Astrocyte (in vitro differentiated cells and primary cell): ENCODE measurements at regions not wholly inside any gene's neighbourhood (a gene's known extent, or its start where the extent isn't known, plus 50 kb on each side); places are given as distances from the start of the nearest gene placed in this dataset.
"Not testable (repeated sequence)": the region's sequence is repeated elsewhere in the genome, so short reads cannot be mapped to it uniquely, and the experiment has no call there.

Experiments used
- DNase-seq: peaks from one replicate; pipeline ENCODE4 v3.0.0-alpha.2; 2010; ENCODE audit warnings: low read depth
- FAIRE-seq: peaks from 2 replicates; lab custom pipeline; 2011; peaks lifted over from hg19 to GRCh38; lab: Jason Lieb, UNC
- H2AFZ ChIP-seq: 2 replicates; pipeline ENCODE4 v1.6.0; 2012; ENCODE audit warnings: low read depth, low read length, inconsistent platforms
- H3K27ac ChIP-seq: 2 replicates; pipeline ENCODE4 v1.5.1; 2011; ENCODE audit warnings: low read depth, low read length, inconsistent platforms
- H3K27me3 ChIP-seq: 2 replicates; pipeline ENCODE4 v1.6.0; 2011; ENCODE audit warnings: low read length, inconsistent platforms; ENCODE audit not compliant: insufficient read depth
- H3K36me3 ChIP-seq: 2 replicates; pipeline ENCODE4 v1.5.1; 2011; ENCODE audit warnings: low read length, inconsistent platforms; ENCODE audit not compliant: insufficient read depth
- H3K4me1 ChIP-seq: 2 replicates; pipeline ENCODE4 v1.5.1; 2011; ENCODE audit warnings: low read length, inconsistent platforms; ENCODE audit not compliant: insufficient read depth
- H3K4me2 ChIP-seq: 2 replicates; pipeline ENCODE4 v1.6.0; 2012; ENCODE audit warnings: low read length, inconsistent platforms
- H3K4me3 ChIP-seq: 2 replicates; pipeline ENCODE4 v1.5.1; 2011; ENCODE audit warnings: low read depth, mild to moderate bottlenecking, low read length, inconsistent platforms; ENCODE audit not compliant: insufficient read depth
- H3K79me2 ChIP-seq: 2 replicates; pipeline ENCODE4 v1.6.0; 2012; ENCODE audit warnings: mild to moderate bottlenecking, low read length, inconsistent platforms; ENCODE audit not compliant: insufficient read depth
- H3K9ac ChIP-seq: 2 replicates; pipeline ENCODE4 v1.6.0; 2012; ENCODE audit warnings: mild to moderate bottlenecking, low read length, inconsistent platforms
- H3K9me3 ChIP-seq: 2 replicates; pipeline ENCODE4 v1.5.1; 2012; ENCODE audit warnings: low read depth, mild to moderate bottlenecking, low read length, inconsistent platforms; ENCODE audit not compliant: insufficient read depth
- H4K20me1 ChIP-seq: 2 replicates; pipeline ENCODE4 v1.6.0; 2012; ENCODE audit warnings: low read length, inconsistent platforms; ENCODE audit not compliant: insufficient read depth
- H3K27ac Mint-ChIP-seq: one replicate; pipeline ENCODE4 v1.8.0; 2021; ENCODE audit warnings: mild to moderate bottlenecking, mixed read lengths; ENCODE audit not compliant: unreplicated experiment
- H3K27me3 Mint-ChIP-seq: one replicate; pipeline ENCODE4 v1.8.0; 2021; ENCODE audit warnings: low read depth, mixed read lengths; ENCODE audit not compliant: unreplicated experiment
- H3K36me3 Mint-ChIP-seq: one replicate; pipeline ENCODE4 v1.8.0; 2021; ENCODE audit warnings: low read depth, mixed read lengths; ENCODE audit not compliant: unreplicated experiment
- H3K4me1 Mint-ChIP-seq: one replicate; pipeline ENCODE4 v1.8.0; 2021; ENCODE audit warnings: low read depth, mixed read lengths; ENCODE audit not compliant: unreplicated experiment
- H3K4me3 Mint-ChIP-seq: one replicate; pipeline ENCODE4 v1.8.0; 2021; ENCODE audit warnings: mild to moderate bottlenecking, moderate library complexity, mixed read lengths; ENCODE audit not compliant: unreplicated experiment
- H3K9me3 Mint-ChIP-seq: one replicate; pipeline ENCODE4 v1.8.0; 2021; ENCODE audit warnings: mild to moderate bottlenecking, mixed read lengths; ENCODE audit not compliant: unreplicated experiment
- CTCF ChIP-seq: IDR thresholded peaks from 2 replicates; pipeline ENCODE4 v1.5.1; 2011; ENCODE audit warnings: low read depth, mild to moderate bottlenecking, inconsistent platforms, low read length, moderate library complexity; ENCODE audit not compliant: insufficient read depth
- EZH2 ChIP-seq: IDR thresholded peaks from 2 replicates; pipeline ENCODE4 v1.6.1; 2012; ENCODE audit warnings: mild to moderate bottlenecking, low read length, inconsistent platforms; ENCODE audit not compliant: insufficient read depth

- H3K9ac ChIP-seq: no peak overlapping the region
- Mint-ChIP-seq H3K9me3 (peaks cover 9% of the 10 kb centered on the region), H3K27ac (no peak overlapping the region), H3K27me3 (peaks cover 42% of the 10 kb centered on the region), H3K4me1 (no peaks in the 10 kb centered on the region), H3K4me3 (no peak overlapping the region), H3K36me3 (no peaks in the 10 kb centered on the region)
- no peaks in the 10 kb centered on the region for H4K20me1 ChIP-seq
- H3K27me3 ChIP-seq: peaks cover 2% of the 10 kb centered on the region
- H3K27ac ChIP-seq: no peak overlapping the region
- DNase-seq (no peak), FAIRE-seq (no peak)
- no peaks in the 10 kb centered on the region for H3K36me3 ChIP-seq
- no peak overlapping the region for H2AFZ ChIP-seq
- no peak overlapping the region for H3K4me2 ChIP-seq
- no peaks in the 10 kb centered on the region for H3K9me3 ChIP-seq
- H3K4me3 ChIP-seq: no peak overlapping the region
- TF ChIP-seq CTCF (no peak), EZH2 (no peak)
- no peaks in the 10 kb centered on the region for H3K4me1 ChIP-seq
- no peaks in the 10 kb centered on the region for H3K79me2 ChIP-seq
Measured at GRCh38 chr17:74130841-74131240, 72.6 kb upstream of the RPL38 start.

GRCh38 chr17:74132354-74132753, 71.1 kb upstream of the RPL38 start:
- no peak overlapping the region for H3K27ac Mint-ChIP-seq
- peaks cover 9% of the 10 kb centered on the region for H3K9me3 Mint-ChIP-seq
- no peaks in the 10 kb centered on the region for H3K9me3 ChIP-seq
- peaks cover 2% of the 10 kb centered on the region for H3K27me3 ChIP-seq
- peaks cover 45% of the 10 kb centered on the region for H3K27me3 Mint-ChIP-seq
- no peak overlapping the region for H3K4me3 Mint-ChIP-seq
- TF ChIP-seq EZH2 (no peak), CTCF (no peak)
- no peak overlapping the region for H3K4me3 ChIP-seq
- no peak overlapping the region for H3K9ac ChIP-seq
- no peaks in the 10 kb centered on the region for H3K36me3 Mint-ChIP-seq
- DNase-seq (no peak), FAIRE-seq (no peak)
- H3K4me1 Mint-ChIP-seq: no peaks in the 10 kb centered on the region
- no peak overlapping the region for H3K4me2 ChIP-seq
- no peaks in the 10 kb centered on the region for H3K79me2 ChIP-seq
- H3K27ac ChIP-seq: no peak overlapping the region
- no peaks in the 10 kb centered on the region for H4K20me1 ChIP-seq
- no peak overlapping the region for H2AFZ ChIP-seq
- no peaks in the 10 kb centered on the region for H3K36me3 ChIP-seq
- no peaks in the 10 kb centered on the region for H3K4me1 ChIP-seq

GRCh38 chr17:74133740-74134139, 69.7 kb upstream of the RPL38 start:
- DNase-seq (no peak), FAIRE-seq (no peak)
- no peaks in the 10 kb centered on the region for H3K79me2 ChIP-seq
- no peak overlapping the region for H3K9ac ChIP-seq
- H3K4me1 ChIP-seq: no peaks in the 10 kb centered on the region
- Mint-ChIP-seq H3K36me3 (no peaks in the 10 kb centered on the region), H3K27me3 (peaks cover 39% of the 10 kb centered on the region), H3K27ac (no peak overlapping the region), H3K4me1 (no peaks in the 10 kb centered on the region), H3K4me3 (no peak overlapping the region), H3K9me3 (peaks cover 11% of the 10 kb centered on the region)
- H2AFZ ChIP-seq: no peak overlapping the region
- no peaks in the 10 kb centered on the region for H3K36me3 ChIP-seq
- no peaks in the 10 kb centered on the region for H3K9me3 ChIP-seq
- H3K27me3 ChIP-seq: peaks cover 2% of the 10 kb centered on the region
- no peak overlapping the region for H3K4me2 ChIP-seq
- no peak for TF ChIP-seq EZH2
- no peak for TF ChIP-seq CTCF
- H3K4me3 ChIP-seq: no peak overlapping the region
- H3K27ac ChIP-seq: no peak overlapping the region
- no peaks in the 10 kb centered on the region for H4K20me1 ChIP-seq

GRCh38 chr17:74134234-74134633, 69.2 kb upstream of the RPL38 start:
- H3K4me3 Mint-ChIP-seq, H3K36me3 Mint-ChIP-seq, H3K27ac ChIP-seq, H4K20me1 ChIP-seq, H3K4me2 ChIP-seq, H3K9me3 ChIP-seq, H3K79me2 ChIP-seq, H3K27me3 ChIP-seq, H3K4me1 Mint-ChIP-seq, H3K4me1 ChIP-seq, H2AFZ ChIP-seq, H3K36me3 ChIP-seq, H3K4me3 ChIP-seq, FAIRE-seq, H3K9ac ChIP-seq, DNase-seq, H3K27ac Mint-ChIP-seq: not testable (repeated sequence)
- H3K27me3 Mint-ChIP-seq: peaks cover 38% of the 10 kb centered on the region
- peaks cover 15% of the 10 kb centered on the region for H3K9me3 Mint-ChIP-seq
